Calu3 (cell line): ENCODE measurements at regions not wholly inside any gene's neighbourhood (a gene's known extent, or its start where the extent isn't known, plus 50 kb on each side); places are given as distances from the start of the nearest gene placed in this dataset.

Source experiments
- BruUV-seq: library from RNA; stranded (reverse); fragments of 400-500 nt; replicated peaks from 2 replicates; lab custom pipeline; 2021; lab: Mats Ljungman, UMichigan
- CTCF ChIA-PET: fragments of 300-600 bp; sonication (Branson Sonifier 250); formaldehyde crosslinking; loops from one replicate; lab custom pipeline; 2022; ENCODE audit warnings: antibody characterized with exemption; lab: Charles Lee
- DNase-seq: peaks from one replicate; pipeline ENCODE4 v3.0.0; 2022
- H3K27ac Mint-ChIP-seq: one replicate; pipeline ENCODE4 v1.8.0; 2022; ENCODE audit warnings: mixed read lengths; ENCODE audit not compliant: unreplicated experiment
- H3K27me3 Mint-ChIP-seq: one replicate; pipeline ENCODE4 v1.8.0; 2022; ENCODE audit warnings: mixed read lengths; ENCODE audit not compliant: unreplicated experiment
- H3K36me3 Mint-ChIP-seq: one replicate; pipeline ENCODE4 v1.8.0; 2022; ENCODE audit warnings: mild to moderate bottlenecking, moderate library complexity, mixed read lengths; ENCODE audit not compliant: insufficient read depth, unreplicated experiment
- H3K4me1 Mint-ChIP-seq: one replicate; pipeline ENCODE4 v1.8.0; 2022; ENCODE audit warnings: mild to moderate bottlenecking, low read depth, mixed read lengths; ENCODE audit not compliant: unreplicated experiment
- H3K4me3 Mint-ChIP-seq: one replicate; pipeline ENCODE4 v1.8.0; 2022; ENCODE audit warnings: mild to moderate bottlenecking, low read depth, moderate library complexity, mixed read lengths; ENCODE audit not compliant: unreplicated experiment
- H3K9me3 Mint-ChIP-seq: one replicate; pipeline ENCODE4 v1.8.0; 2022; ENCODE audit warnings: low read depth, mixed read lengths; ENCODE audit not compliant: unreplicated experiment
- CTCF ChIP-seq: fragments of 200-600 bp; IDR thresholded peaks from one replicate; pipeline ENCODE4 v1.8.0; 2022; ENCODE audit warnings: antibody characterized with exemption; ENCODE audit not compliant: unreplicated experiment
- intact Hi-C: fragments of 100-400 bp; cut with micrococcal nuclease; formaldehyde crosslinking; loops from one replicate; pipeline ENCODE4 v1.10.0; 2022; ENCODE audit not compliant: unreplicated experiment

DNA sequence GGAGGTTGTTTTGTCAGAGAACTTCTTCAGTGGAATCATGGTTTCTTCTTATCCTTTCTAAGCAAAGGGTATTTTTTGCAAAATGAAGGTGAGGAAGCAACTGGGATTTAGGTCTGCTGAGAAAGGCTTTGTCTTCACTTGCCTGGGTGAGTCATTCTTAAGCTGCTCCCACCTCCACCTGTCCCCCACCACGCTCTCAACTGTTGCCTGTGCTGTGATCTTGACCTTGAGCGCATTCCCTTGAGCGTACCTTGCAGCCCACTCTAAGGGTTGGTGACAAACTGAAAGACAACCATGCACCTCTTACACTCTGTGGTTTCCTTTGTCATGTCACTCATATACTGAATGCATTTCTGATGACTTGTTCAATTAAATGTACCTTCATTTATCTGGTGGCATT is 641.1 kb downstream of the RNF144B start:
- Mint-ChIP-seq H3K4me3 (no peak overlapping the region), H3K36me3 (no peaks in the 10 kb centered on the region), H3K27me3 (no peaks in the 10 kb centered on the region), H3K27ac (no peak overlapping the region), H3K9me3 (no peaks in the 10 kb centered on the region), H3K4me1 (no peaks in the 10 kb centered on the region)
- no TSS peak for BruUV-seq
- DNase-seq = no peak
- TF ChIP-seq CTCF = no peak
- intact Hi-C loops = no loop called here
- CTCF ChIA-PET = no interaction called here

- no peak for TF ChIP-seq CTCF
- H3K36me3 Mint-ChIP-seq = no peaks in the 10 kb centered on the region
- DNase-seq = no peak
- intact Hi-C loops = no loop called here
- no peaks in the 10 kb centered on the region for H3K9me3 Mint-ChIP-seq
- no peak overlapping the region for H3K4me3 Mint-ChIP-seq
- H3K27me3 Mint-ChIP-seq = no peaks in the 10 kb centered on the region
- no TSS peak for BruUV-seq
- CTCF ChIA-PET = no interaction called here
- no peak overlapping the region for H3K27ac Mint-ChIP-seq
- H3K4me1 Mint-ChIP-seq = no peaks in the 10 kb centered on the region
Observed at GRCh38 chr6:19032591-19033295, 645.6 kb downstream of the RNF144B start.

GRCh38 chr6:19033683-19034082 is 646.5 kb downstream of the RNF144B start:
- Mint-ChIP-seq H3K36me3 (no peaks in the 10 kb centered on the region), H3K9me3 (no peaks in the 10 kb centered on the region), H3K4me1 (no peaks in the 10 kb centered on the region), H3K4me3 (no peak overlapping the region), H3K27me3 (no peaks in the 10 kb centered on the region), H3K27ac (no peak overlapping the region)
- intact Hi-C loops = no loop called here
- no peak for TF ChIP-seq CTCF
- BruUV-seq = no TSS peak
- CTCF ChIA-PET = no interaction called here
- DNase-seq = no peak

- H3K36me3 Mint-ChIP-seq = no peaks in the 10 kb centered on the region
- CTCF ChIA-PET = interaction anchor here (0.7 kb wide), 1 partner anchor 854 kb away, joined by 3 read pairs; no protein-coding TSS in a partner anchor
- H3K27me3 Mint-ChIP-seq = no peaks in the 10 kb centered on the region
- no peak overlapping the region for H3K27ac Mint-ChIP-seq
- TF ChIP-seq CTCF = no peak
- no peaks in the 10 kb centered on the region for H3K9me3 Mint-ChIP-seq
- H3K4me3 Mint-ChIP-seq = no peak overlapping the region
- no peaks in the 10 kb centered on the region for H3K4me1 Mint-ChIP-seq
- intact Hi-C loops = no loop called here
- no TSS peak for BruUV-seq
- DNase-seq = no peak
Observed at GRCh38 chr6:19034986-19035385, 647.8 kb downstream of the RNF144B start.
